Kidney tubule cell (primary cell): ENCODE measurements at regions not wholly inside any gene's neighbourhood (a gene's known extent, or its start where the extent isn't known, plus 50 kb on each side); places are given as distances from the start of the nearest gene placed in this dataset.

Experiments
- DNase-seq: peaks from one replicate; pipeline ENCODE4 v3.0.0-alpha.2; 2018; ENCODE audit warnings: low spot score

GRCh38 chr6:140908505-140908904, 1224.2 kb upstream of the GJE1 start:
- DNase-seq: no peak

- DNase-seq: no peak
These were observed 1225.5 kb upstream of the GJE1 start for GRCh38 chr6:140907235-140907634.

GRCh38 chr6:140905724-140906123, 1227.0 kb upstream of the GJE1 start:
- no peak for DNase-seq

- DNase-seq: no peak
These were observed 1227.7 kb upstream of the GJE1 start for GRCh38 chr6:140905050-140905449.

- no peak for DNase-seq
These were observed 1234.7 kb upstream of the GJE1 start for GRCh38 chr6:140897804-140898573.

- no peak for DNase-seq
These were observed 1235.4 kb upstream of the GJE1 start for GRCh38 chr6:140897349-140897748.

GRCh38 chr6:140893432-140893831, 1239.3 kb upstream of the GJE1 start:
- DNase-seq: no peak

- peak; percentile 76 for DNase-seq
These were observed 1252.8 kb upstream of the GJE1 start for GRCh38 chr6:140879946-140880345.

- no peak for DNase-seq
These were observed 1258.7 kb upstream of the GJE1 start for GRCh38 chr6:140874066-140874465.

GRCh38 chr6:140872885-140873284, 1259.8 kb upstream of the GJE1 start:
- DNase-seq: no peak

- peak; percentile 59 for DNase-seq
These were observed 1260.8 kb upstream of the GJE1 start for GRCh38 chr6:140871911-140872310.

GRCh38 chr6:140867336-140867735, 1265.4 kb upstream of the GJE1 start:
- no peak for DNase-seq

- peak; percentile 30 for DNase-seq
These were observed 1274.2 kb upstream of the GJE1 start for GRCh38 chr6:140858381-140858971.

- peak; percentile 71 for DNase-seq
These were observed 1274.9 kb upstream of the GJE1 start for GRCh38 chr6:140857739-140858380.

GRCh38 chr6:140855520-140855919, 1277.2 kb upstream of the GJE1 start:
- DNase-seq: no peak

GRCh38 chr6:140854318-140854717, 1278.4 kb upstream of the GJE1 start:
- DNase-seq: no peak

- DNase-seq: peak; percentile 15
These were observed 1282.3 kb upstream of the GJE1 start for GRCh38 chr6:140850438-140850837.

GRCh38 chr6:140849456-140849855, 1283.3 kb upstream of the GJE1 start:
- no peak for DNase-seq

- no peak for DNase-seq
These were observed 1285.5 kb upstream of the GJE1 start for GRCh38 chr6:140847262-140847645.

GRCh38 chr6:140846503-140847261, 1286.0 kb upstream of the GJE1 start:
- DNase-seq: peak; percentile 28

- no peak for DNase-seq
These were observed 1287.0 kb upstream of the GJE1 start for GRCh38 chr6:140845701-140846100.

GRCh38 chr6:140844167-140844566, 1288.6 kb upstream of the GJE1 start:
- DNase-seq: no peak

- no peak for DNase-seq
These were observed 1299.3 kb upstream of the GJE1 start for GRCh38 chr6:140833408-140833807.
